NCI-H446 treated with DMSO at 0.1 percent for 48 hours (cell line): ENCODE measurements at regions not wholly inside any gene's neighbourhood (a gene's known extent, or its start where the extent isn't known, plus 50 kb on each side); places are given as distances from the start of the nearest gene placed in this dataset.
"Not testable (repeated sequence)": the region's sequence is repeated elsewhere in the genome, so short reads cannot be mapped to it uniquely, and the experiment has no call there.

ENCODE experiments used
- DNase-seq: peaks from one replicate; lab custom pipeline; 2025; lab: John Stamatoyannopoulos, UW

- no peak for DNase-seq
Observed at GRCh38 chr2:155679647-155680046, 652.9 kb downstream of the NR4A2 start.

DNA sequence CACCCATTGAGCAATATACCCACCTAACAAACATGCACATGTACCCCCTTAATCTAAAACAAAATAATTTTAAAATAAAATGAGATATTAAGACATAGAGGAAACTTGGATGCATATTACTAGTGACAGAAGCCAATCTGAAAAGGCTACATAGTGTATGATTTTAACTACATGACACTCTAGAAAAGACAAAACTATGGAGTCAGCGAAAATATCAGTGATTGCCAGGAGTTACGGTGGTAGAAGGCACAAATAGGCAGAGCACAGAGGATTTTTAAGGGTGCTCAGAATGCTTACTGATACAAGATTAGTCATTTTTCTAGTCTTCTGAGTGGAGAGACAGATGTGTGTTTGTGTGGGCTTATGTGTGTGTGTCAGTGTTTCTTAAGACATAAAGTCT is 656.6 kb downstream of the NR4A2 start:
- DNase-seq, result no peak

- DNase-seq, result no peak
Observed at GRCh38 chr2:155665704-155666103, 666.8 kb downstream of the NR4A2 start.

DNA sequence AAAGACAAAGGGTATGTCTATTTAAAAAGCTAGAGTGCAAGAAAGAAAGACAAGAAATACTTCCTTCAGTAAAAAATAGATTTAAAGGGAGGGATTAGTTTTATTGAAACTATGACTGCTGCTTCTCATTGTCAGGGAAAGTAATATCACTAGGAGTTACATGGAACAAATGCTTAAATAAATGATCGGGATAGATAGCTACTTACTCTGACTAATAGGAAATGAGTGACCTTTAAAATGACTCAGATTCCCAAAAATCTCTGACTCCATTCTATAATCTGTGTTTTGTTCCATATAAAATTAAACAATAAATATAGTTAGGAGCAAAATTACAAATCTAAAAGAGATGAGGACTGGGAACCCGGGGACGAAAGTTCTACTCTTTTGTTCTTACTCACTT is 669.3 kb downstream of the NR4A2 start:
- no peak for DNase-seq

DNA sequence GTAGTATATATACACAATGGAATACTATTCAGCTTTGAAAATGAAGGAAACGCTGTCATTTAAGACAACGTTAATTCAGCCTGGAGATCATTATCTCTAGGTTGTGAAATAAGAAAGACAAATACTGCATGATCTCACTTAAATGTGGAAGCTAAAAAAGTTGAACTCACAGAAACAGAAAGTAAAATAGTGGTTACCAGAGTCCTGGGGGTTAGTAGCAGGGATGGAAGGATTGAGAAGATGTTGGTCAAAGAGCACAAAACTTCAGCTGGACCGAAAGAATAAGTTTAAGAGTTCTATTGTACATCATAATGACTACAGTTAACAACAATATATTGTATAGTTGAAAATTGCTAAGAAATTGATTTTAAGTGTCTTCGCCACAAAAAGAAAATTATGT is 670.3 kb downstream of the NR4A2 start:
- DNase-seq, result no peak

DNA sequence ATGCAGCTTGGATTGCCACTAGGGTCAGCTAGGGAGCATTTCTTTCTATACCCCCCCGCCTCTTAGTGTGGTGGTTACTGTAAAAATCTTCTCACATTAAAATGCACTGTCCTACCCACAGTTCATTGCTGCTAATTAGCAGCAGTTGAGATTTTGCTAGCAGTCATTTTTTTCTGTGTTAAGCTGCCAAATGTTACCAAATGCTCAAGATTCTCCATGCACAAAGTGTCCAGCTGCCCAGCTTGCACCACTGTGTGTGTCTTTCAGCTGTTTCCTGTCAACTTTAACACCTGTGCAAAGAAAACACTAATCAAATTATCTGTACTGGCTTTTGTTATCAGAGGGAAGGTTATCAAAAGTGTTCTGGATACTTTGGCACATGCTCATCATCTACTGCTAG is 679.3 kb downstream of the NR4A2 start:
- no peak for DNase-seq

DNA sequence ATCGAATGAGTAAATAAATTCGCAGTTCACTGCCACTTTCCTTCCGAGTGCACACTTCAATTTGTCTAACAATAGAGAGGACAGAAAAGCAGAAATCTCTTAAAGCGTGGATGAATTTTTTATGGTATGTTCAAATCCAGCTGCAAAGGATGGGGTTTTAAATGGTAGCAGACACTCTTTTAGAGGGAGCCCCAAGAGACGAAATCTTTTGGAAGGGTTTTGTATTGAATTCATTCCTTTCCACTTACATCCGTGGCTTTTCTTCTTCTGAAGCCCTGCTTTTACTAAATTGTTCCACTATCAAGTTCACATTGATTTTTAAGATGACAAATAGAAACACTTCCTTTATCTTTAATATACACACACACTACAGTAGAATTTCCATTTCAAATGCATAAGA is 680.7 kb downstream of the NR4A2 start:
- DNase-seq, result no peak

GRCh38 chr2:155645791-155646190 is 686.7 kb downstream of the NR4A2 start:
- no peak for DNase-seq

DNA sequence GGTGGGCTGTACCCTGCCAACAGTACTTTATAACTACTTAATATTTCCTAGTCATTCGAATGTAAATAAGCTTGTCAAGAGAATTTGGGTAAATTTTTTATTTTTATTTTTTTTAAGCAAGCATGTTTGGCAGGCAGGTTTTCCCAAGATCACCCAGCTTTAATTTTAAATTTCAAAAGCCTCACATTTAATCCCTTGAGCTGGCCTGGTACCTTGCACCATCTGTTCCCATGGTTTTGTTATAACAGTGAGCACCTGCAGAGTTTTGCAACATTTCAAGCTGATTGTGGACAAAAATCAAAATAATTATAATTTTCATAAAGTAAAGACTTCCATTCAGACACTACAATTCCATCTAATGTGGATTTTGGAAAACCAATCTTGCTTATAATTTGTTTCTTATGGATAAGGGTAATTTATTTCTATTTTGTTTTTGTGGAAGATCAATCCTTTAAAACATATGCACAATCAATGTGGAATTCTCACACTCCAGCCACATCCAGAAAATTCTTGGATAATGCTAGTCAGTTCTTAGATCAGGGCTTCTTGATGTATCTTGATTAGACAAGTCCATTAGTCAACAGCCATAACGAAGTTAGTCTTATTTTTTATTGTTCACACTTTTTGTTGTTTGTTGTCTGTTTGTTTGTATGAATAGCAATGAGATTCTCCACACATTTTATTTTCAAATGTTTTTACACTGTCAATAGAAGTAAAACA is 689.3 kb downstream of the NR4A2 start:
- DNase-seq, result no peak

GRCh38 chr2:155633887-155634570 is 698.5 kb downstream of the NR4A2 start:
- no peak for DNase-seq

DNA sequence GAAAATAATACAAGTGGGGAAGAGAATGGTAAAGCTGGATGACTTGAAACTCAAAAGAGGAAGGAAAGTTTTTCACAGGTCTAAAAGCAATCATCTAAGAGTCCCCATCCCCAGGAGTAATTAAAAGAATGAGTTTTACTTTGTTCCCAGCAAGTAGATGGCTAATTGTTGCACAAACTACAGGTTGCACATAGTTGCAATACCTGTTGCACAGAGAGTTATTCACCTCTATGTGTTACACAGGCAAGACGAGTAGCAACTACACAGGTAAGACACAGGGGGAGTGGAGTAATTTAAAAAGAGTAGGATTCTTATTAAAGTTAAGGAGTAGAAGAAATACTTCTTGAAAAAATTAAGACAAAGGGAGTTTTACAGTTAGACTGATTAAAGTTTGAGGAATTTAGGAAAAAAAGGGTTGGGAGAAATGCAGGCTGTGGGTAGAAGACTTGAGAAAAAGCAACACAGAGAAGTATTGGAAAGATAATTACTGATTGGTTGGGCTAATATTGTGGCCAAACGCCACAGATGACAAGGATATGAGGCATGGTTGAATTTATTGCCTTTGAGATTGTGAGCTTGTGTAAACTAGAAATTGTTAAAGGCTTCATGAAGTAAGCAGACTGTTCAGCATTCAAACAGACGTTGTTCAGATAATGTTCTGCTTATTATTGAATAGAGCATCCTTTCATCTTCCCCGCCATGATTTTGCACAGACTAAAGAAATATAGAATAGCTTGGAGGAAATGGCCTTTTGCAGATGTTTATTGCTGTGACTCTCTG is 699.3 kb downstream of the NR4A2 start:
- DNase-seq, result no peak

DNA sequence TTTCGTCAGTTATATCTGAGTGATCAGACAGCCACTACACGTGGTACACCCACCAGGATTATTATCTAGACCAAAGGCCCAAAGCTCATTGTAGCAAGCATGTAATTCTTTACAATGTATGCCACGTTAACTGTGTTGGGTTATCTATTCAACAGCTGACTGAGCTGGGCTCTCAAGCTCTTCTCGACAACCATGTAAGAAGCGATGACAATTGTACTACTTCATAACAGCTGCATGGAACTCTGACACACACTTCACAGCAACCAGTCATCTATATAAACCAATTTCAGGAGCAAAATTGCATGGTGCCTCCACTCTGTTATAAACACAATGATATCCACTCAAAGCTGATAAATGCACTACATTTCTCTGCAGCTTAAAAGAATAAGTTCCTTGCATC is 701.8 kb downstream of the NR4A2 start:
- DNase-seq, result no peak

GRCh38 chr2:155622443-155622842 is 710.1 kb downstream of the NR4A2 start:
- no peak for DNase-seq

DNA sequence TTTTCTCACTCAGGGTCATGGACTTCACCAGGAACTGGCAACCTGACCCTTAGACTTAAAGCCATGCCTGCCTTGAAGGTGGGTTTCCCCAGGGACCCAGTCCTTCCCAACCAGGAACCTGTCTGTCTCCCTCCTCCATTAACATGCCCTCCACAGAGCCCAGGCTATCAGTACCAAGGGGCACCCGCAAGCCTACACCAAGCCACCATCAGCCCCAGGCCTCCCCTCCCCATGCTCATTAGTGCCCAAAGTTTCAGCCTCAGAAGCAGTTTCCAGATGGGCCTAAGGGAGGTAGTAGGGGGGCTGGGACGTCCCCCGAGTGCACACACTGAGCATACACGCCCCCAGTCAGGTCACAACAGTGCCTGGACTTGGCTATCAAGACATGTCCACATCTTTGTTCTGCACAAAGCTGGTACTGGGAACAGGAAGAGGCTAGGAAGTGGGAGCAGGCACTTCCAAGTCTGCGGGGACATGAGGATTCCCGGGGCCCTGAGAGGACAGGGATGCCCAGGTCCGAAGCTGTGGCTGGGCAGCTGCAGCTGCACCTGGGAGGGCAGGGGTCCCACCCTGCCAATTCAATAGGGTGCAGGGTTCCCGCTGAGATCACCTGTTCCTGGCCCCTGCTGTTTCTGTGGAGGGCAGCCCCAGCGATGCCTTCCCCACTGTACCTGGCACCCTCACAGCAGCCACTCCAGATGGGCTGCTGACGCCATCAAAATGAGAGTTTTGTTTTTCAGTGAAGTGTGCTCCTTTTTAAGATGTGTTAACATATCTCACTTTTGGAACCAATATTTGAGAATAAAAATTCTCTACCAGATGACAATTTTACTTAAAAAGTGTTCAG is 731.4 kb downstream of the NR4A2 start:
- no peak for DNase-seq

DNA sequence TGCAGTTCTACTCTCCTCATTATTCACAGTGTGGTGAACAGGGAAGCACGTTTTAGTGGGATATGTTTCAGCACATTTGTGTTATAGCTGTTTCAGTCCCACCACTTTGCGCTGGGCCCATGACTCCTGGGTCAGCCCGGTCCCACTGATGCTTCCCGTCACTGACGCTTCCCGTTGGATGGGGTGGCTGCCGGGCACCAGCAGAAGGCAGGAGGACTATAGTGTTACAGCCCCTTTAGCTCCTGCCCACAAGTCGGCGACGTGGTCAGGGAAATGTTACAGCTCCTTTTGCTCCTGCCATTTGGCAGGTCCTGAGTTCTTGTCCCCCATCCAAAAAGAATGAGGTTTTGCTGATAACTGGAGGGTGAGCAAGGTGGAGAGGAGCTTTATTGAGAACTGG is 732.2 kb downstream of the NR4A2 start:
- no peak for DNase-seq

DNA sequence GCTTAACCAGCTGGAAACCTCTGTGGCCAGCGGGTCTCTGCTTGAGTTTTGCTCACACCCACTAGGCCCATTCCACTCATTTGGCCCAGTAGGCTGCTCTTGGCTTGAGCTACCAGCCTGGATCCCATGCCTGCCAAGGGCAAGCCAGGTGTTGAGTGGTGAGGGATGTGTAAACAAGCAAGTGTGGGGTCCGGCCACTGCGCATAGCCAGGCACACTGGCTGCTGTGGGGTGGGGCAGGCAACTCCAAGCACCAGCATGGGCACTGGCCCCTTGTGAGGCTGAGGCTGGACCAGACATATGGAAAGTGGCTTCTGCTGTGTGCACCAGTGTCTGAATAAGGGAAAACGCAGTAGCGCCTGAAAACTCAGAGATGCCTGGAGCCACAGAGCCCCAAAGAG is 732.7 kb downstream of the NR4A2 start:
- DNase-seq, result no peak

GRCh38 chr2:155583674-155584195 is 748.8 kb downstream of the NR4A2 start:
- no peak for DNase-seq

- no peak for DNase-seq
Observed at GRCh38 chr2:155574941-155575340, 757.6 kb downstream of the NR4A2 start.

DNA sequence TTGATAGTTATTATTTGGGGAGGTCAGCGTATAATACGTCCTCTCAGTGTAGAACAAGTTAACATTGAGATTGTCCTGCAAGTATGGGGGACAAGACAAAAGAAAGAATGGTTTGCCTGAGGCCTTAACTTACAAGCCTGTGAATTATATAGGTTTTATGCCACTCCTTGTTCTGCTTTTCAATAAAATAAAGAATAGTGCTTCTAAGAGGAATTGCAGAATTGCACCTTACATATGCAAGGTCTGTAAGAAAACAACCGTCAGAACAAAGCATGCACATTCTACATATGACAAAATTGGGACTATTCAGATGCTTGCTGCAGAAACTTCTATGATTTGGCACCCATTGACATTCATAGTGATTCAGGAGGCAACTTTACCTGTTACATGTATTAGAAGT is 785.0 kb downstream of the NR4A2 start:
- no peak for DNase-seq

GRCh38 chr2:155546721-155547555 is 785.6 kb downstream of the NR4A2 start:
- peak; percentile 88 for DNase-seq

- not testable (repeated sequence) for DNase-seq
Observed at GRCh38 chr2:155539028-155539427, 793.5 kb downstream of the NR4A2 start.
